ENCODE measurements at regions not wholly inside any gene's neighbourhood (a gene's known extent, or its start where the extent isn't known, plus 50 kb on each side); places are given as distances from the start of the nearest gene placed in this dataset.
"Not testable (repeated sequence)": the region's sequence is repeated elsewhere in the genome, so short reads cannot be mapped to it uniquely, and the experiment has no call there.

DNA sequence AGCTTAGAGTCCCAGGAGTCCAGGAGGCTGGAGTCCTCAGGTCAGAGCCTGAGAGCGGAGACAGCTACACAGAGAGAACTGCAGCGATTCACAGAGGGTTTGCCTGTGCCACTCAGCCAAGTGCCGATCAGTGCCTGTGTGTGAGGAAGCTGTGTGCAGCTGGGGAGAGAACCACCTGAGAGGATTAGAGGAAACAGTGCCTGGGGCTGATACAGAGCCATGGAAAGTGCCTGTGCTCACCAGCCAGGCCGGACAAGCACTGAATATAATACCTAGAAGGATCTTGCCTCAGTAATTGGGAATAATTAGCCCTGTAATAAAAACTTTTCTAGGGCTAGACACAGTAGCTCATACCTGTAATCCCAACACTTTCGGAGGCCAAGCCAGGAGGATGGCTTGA, 134.7 kb downstream of the ARHGAP11B start:
- not testable (repeated sequence) for DNase-seq (ENCODE audit: low read depth in 2 of 2)

DNA sequence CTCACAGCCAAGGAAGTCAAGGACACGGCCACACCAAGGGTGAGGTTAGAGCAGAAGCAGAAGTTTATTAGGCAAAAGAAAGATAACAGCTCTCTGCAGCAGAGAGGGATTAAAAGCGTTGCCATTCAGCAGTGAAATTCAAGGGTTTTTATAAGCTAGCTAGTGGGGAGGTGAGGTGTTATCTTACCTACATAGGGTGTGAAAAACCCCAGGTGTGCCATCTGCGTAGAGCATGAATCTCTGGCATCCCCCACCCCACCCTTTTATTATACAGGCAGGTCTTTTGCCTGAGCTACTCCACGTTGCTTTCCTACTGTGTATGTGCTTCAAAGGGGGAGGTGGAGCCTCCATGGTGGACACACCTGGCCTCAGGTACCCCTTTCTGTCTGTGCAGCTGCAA, 135.4 kb downstream of the ARHGAP11B start:
- DNase-seq (ENCODE audit: low read depth in 2 of 2): not testable (repeated sequence)

DNA sequence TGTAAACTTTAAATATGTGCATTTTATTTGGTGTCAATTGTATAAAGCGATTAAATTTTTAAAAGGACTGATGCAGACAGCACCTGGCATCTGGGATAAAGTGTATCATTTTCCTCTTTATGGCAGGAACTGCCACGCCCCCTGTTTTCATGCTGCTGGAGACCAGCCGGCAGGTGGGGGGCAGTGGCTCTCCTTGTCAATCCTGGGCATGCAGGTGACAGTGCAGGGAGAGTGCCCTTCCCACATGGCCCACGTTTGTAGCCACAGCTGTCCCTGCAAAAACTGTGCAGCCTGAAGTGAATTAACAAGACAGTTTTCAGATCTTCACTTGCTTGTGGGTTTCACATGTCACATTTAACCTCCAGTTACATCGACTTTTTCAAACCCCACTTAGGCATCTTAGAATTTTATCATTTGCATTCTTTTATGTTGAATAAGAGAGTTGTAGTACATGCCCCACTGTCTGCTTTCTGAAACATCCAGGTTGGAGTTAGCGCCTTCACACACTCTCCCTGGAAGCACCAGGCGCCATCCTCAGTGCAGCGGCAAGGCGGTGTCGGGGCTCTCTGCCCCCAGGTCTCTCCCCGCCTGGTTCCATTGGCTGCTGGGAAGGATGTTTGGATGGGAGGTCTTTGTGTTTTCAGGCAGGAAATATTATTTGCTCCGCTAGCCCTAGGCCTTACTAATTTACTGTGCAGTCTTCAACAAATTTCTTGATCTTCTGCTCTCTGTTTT, 134.2 kb upstream of the FAN1 start:
- DNase-seq (ENCODE audit: low read depth in 2 of 2): not testable (repeated sequence)

DNA sequence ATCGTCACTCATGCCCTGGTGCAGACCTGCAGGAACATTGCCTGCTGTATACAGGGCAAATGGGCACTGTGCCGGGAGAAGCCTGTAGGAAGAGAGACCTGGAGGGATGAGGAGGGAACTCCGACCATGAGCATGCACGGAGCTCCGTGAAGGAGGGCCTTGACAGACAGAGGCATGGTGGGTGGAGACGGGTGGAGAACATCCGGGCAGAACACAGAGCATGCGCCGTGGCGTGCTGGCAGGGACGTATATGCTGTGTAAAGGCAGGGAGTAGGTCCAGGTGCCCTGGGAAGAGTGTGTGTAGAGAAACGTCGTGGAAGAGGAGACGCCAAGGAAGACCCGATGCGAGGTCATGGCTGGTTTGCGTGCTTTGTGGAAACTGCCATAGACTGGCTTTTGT, 133.0 kb upstream of the FAN1 start:
- no peak for DNase-seq (ENCODE audit: low read depth in 2 of 2)

DNA sequence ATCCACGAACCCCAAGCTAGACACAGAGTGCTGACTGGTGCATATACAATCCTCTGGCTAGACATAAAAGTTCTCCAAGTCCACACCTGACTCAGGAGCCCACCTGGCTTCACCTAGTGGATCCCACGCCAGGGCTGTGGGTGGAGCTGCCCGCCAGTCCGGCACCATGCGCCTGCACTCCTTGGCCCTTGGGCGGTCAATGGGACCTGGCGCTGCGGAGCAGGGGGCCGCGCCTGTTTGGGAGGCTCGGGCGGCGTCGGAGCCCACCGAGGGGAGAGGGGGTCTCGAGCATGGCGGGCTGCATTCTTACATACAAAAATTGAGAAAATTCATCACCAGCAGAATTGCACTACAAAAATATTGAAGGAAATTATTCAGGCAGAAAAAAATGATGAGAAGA, 120.7 kb upstream of the FAN1 start:
- no peak for DNase-seq (ENCODE audit: low read depth in 2 of 2)

DNA sequence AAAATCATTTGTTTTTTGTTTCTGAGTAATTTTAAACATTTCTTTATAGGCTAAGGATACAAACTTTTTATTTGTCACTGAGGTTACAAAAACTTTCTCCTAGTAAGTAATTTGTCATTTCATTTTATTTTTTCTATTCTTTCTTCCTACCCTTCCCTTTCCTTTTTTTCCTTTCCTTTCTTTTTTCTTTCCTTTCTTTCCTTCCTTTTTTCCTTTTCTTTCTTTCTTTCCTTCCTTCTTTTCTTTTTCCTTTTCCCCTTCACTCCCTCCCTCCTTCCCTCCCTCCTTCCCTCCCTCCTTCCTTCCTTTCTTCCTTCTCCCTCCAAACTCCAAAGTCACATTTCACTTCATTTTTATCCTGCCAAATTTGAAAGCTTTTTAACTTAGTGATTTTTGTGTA, 115.1 kb upstream of the FAN1 start:
- DNase-seq (ENCODE audit: low read depth in 2 of 2): no peak

DNA sequence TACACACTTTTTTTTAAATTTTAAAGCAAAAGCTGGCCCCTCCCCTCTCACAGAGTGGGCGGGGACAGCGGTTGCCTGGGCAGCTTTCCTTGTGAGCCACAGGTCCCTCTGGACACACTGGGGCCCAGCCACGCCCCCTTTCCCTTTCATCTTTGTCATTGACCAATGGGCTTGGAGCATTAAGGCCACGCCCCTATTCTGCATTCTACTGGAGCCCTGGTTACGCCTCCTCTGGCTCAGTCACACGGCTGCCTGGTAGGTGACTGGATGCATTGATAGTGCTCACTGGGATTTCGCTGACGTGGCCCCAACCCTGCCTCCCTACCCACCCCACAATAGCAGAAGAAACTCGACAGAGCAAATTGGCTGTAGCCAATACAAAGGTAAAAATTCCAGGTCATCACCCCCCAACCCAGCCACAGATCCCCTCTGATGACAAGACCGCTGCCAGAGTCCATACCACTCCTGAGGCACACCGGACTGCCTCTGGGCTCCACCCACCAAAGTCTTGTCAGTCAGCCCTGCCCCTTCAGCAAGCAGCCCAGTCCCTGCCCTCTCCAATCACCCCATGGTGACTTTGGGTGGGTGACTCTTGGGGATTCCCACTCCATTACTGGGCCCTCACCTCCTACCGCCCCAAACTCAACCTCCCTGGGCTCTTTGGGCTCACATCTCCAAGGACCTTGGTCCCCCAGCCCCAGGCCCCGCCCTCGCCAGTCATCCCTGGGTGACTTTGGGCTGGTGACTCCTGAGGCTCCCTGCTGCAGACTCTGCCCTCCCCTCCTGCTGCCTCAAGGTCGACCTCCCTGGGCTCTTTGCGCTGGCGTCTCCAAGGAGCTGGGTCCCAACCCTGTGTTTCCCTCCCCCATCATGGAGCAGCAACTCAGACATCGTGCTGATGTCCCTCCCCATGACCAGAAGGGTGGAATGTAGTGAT, 112.2 kb upstream of the FAN1 start:
- DNase-seq (ENCODE audit: low read depth in 2 of 2): no peak

DNA sequence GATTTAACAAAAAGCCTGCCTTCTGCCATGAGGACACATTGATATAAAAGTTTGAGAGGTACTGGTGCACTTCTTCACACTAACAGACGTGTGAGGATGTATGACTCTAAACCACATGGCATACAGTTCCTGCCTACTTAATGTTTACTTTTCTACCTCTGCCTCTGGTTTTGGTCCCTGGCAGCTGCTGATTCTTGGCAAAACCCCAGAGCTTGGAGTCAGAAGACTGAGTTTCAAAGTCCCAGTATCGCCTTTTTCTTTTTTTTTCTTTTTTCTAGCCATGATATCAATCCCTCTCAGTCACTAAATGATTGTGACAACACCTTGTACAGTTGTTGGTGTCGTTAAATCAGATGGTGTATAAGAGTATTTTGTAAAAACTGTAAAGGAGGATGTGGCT, 110.9 kb upstream of the FAN1 start:
- not testable (repeated sequence) for DNase-seq (ENCODE audit: low read depth in 2 of 2)

DNA sequence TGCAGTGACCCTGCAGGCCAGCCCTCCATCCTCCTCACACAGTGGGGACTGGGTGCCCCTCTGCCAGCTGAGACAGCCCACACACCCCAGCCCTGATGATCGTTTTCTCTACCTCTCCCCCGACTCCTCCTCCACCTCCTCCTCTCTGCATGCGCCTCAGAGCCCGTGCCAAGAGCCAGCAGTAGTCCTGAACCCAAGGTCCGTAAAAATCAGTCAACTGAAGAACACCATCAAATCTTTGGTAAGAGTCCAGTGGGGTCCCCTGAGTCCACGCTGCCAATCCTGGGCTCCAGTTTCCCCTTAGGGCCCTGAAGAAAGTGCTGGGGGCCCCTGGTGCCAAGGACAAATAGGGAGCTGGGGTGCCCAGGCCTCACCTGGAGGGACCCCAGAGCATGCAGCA, 109.3 kb upstream of the FAN1 start:
- no peak for DNase-seq (ENCODE audit: low read depth in 2 of 2)

DNA sequence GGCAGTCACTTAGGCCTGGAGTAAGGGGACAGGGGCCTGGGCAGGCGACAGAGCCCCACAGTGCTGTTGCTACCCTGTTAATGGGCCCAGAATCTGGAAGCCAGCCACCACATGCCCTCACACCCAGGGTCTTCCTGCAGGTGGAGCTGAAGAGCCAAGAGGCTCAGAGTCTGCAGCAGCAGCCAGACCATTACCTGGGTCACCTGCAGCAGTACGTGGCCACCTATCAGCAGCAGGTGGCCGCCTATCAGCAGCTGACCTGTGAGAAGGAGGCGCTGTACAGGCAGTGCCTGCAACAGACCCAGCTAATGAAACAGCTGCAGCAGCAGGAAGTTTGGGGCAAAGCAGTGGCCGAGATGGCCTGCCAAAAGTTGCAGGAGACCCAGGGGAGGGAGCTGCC, 104.2 kb upstream of the FAN1 start:
- not testable (repeated sequence) for DNase-seq (ENCODE audit: low read depth in 2 of 2)

DNA sequence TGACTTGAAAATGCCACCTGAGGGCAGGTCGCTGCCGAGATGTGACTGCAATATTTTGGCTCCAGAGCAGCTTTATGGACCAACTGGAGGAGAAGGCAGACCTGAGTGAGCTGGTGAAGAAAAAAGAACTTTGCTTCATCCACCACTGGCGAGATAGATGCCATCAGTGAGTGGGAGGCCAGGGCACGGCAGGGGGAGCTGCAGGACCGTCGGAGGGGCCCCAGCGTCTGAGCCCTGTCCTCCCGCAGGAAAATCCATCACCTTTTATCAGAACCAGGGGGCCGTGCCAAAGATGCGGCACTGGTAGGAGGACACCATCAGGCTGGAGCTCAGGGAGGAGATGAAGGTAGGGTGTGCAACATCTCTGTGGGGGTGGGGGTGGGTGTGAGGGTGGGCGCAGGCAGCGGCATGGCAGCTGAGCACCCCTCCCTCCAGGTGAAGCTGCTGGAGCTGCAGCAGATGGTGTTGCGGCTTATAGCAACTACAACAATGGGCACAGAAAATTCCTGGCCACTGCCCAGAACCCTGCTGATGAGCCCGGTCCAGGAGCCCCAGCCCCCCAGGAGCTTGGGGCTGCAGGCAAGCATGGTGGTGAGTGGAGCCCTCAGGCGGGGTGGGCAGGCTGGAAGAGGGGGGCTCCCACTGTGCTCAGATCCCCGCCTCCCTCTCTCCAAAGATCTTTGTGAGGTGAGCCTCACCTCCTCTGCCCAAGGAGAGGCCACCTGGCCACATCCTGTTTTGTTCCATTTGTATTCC, 102.4 kb upstream of the FAN1 start:
- DNase-seq (ENCODE audit: low read depth in 2 of 2): not testable (repeated sequence)

DNA sequence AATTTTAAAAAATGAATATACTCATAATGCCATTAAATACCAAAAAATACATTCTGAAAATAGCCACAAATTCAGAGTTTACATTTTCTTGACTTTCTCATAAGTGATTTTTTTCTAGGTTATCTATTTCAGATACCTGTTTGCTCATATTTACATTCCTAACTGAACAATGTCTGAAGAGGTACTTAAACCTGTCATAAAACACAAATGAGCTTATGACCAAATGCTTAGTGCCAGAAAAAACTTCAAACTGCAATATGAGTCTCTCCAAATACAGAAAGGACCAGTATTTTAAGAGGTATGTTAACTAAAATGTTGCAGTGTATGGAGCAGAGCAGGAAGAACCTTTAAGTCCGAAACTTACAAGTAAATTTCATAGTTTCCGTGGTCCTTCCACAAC, 101.7 kb upstream of the FAN1 start:
- DNase-seq (ENCODE audit: low read depth in 2 of 2): not testable (repeated sequence)

DNA sequence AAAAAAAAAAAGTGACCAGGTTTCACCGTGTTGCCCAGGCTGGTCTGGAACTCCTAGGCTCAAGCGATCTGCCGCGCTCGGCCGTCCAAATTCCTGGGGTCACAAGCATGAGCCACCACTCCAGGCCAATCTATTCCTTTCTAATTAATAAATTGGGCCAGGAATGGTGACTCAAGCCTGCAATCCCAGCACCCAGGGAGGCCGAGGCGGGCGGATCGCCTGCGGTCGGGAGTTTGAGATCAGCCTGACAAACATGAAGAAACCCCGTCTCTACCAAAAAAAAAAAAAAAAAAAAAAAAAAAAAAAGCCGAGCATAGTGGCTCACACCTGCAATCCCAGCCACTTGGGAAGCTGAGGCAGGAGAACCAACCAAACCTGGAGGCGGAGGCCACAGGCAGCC, 100.0 kb upstream of the FAN1 start:
- not testable (repeated sequence) for DNase-seq (ENCODE audit: low read depth in 2 of 2)

DNA sequence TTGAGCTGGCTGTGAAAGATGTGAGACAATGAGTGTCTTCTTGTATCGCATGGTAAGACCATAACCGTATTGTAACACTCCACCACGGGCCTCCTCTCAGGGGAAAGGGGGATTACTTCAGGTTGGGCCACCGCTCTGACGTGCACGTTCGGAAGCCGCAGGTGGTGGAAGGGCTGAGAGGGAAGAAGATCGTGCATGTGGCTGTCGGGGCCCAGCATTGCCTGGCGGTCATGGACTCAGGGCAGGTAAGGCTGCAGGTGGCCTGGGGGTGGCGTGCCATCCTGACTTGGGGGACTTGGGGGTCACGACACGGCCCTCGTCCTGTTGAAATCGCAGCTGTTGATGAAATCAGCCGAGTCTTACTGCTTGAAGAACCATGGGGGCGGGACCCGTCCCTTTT, 87.3 kb upstream of the FAN1 start:
- no peak for DNase-seq (ENCODE audit: low read depth in 2 of 2)

DNA sequence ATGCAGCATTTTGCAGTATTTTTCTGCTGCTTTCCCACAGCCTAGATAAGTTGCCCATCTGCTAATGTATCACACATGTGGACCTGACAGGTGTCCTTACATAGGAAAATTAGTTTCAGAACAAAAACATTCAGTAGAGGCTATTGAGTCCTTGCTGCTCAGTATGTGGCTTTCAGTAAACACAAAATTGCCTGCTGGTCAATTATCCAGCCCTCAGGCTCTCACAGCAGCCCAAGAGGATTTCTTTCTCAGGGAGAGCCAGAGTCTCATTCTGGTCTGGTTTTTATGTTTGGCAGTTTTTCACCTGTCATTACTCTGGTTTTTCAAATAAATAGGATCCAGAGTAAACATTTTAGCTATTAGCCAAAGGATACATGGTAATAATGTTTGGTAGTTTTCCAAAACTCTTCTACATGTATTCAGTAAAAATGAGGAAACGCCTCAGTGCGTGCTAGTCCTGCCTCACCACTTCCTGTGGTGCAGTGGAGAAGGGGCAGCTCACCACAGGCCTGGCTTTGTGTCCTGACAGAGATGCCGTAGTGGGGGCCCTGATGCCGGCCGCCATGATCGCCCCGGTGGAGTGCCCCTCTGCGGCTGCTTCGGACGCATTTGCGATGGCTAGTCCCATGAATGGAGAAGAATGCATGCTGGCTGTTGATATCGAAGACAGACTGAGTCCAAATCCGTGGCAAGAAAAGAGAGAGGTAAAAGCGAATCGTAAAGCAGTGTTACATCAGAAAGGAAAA, 80.5 kb upstream of the FAN1 start:
- peak; percentile 15 to 20 for DNase-seq (ENCODE audit: low read depth in 2 of 2)

DNA sequence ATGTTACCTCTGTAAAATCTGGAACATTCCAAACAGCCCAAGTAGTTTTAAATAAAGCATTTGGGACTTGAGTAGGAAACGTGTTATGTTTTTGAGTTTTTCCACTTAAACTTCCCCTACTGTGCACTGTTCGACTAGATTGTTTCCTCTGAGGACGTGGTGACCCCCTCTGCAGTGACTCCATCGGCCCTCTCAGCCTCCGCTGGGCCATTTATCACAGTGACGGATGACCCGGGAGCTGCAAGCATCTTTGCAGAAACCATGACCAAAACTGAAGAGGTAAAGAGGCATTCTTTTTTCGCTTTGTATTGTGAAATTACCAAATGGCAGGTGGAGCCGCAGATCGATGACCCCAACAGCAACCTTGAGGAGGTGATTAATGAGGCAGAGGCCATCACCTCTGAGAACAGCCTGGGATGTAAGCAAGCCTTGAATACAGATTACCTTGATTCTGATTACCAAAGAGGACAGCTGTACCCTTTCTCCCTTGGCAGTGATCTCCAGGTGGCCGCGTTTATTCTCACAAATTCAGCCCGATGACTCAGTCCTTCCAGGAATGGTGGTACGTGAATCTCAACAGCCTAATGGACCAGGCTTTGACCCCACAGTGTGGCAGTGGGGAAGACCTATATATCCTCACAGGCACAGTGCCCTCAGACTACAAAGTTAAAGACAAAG, 79.1 kb upstream of the FAN1 start:
- no peak for DNase-seq (ENCODE audit: low read depth in 2 of 2)

DNA sequence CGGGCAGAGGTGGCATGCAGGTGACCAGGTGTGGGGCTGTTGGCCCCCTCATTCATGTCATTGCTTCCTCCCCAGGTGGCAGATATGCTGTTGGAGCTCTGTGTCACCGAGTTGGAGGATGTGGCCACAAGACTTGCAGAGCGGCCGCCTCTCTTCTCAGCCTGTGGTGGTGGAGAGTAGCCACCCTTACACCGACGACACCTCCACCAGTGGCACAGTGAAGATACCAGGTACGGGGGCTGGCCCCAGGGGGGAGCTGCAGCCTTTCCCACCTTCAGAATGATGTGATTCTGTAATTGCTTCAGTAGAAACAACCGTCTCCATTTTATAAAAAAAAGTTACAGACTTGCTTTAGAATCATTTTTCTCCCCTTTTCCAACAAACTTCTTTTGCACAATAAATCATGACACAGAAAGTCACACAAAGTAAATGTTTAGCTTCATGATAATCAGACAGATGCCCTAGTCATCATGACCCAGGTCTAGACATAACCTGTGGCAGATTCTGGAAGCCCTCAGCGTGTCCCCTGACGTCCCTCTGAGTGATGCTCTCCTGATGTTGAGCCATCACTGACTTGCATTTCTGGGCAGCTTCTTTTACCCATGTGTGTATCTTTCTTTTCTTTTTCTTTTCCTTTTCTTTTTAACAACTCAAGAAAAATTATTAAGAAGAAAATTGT, 76.0 kb upstream of the FAN1 start:
- DNase-seq (ENCODE audit: low read depth in 2 of 2): no peak

DNA sequence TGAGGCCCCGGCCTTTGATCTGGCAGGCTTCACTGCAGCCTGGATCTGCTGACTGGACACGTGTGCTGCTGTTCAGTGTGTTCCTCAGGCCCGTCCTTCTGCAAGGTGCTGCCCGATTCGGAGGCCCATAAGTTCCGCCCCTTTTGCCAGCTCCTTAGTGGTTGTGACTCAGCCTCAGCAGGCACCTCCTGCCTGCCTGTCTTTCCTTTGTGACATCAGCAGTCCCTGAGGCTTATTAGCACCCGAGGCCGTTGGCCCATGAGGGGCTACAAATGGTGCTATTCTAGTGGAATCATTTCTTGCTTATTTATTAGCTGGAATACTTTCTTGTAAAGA, 75.4 kb upstream of the FAN1 start:
- not testable (repeated sequence) for DNase-seq (ENCODE audit: low read depth in 2 of 2)

DNA sequence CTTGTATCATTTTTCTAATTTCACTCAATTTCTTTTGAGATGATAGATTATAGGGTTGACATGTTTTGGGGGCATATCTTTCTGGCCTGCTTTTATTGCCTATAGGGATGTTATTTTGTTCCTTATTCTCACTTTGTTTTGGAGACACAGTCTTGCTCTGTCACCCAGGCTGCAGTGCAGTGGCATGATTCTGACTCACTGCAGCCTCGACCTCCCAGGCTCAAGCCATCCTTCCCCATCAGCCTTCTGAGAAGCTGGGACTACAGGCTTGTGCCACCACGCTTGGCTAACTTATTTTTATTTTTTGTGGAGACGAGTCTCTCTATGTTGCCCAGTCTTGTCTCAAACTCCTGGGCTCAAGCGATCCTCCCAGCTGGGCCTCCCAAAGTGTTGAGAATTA, 72.8 kb upstream of the FAN1 start:
- DNase-seq (ENCODE audit: low read depth in 2 of 2): no peak

DNA sequence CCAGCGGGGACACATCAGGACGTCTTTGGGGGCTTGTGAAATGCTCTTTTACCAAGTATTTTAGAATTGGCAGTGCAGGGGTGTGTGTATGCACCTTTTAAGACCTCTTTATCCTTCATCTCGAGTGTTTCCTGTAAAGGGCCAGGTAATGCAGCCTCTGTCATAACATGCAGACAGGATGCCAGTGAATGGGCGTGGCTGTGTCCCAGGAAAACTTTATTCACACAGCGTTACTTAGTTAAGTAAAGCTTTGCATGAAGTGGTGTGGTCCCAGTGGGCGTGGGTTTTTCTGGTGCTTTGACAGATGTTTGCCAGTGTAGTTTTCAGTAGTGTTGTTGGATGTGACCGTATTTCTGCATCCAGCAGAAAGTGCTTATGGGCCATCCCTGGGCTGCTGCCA, 70.3 kb upstream of the FAN1 start:
- not testable (repeated sequence) for DNase-seq (ENCODE audit: low read depth in 2 of 2)

DNA sequence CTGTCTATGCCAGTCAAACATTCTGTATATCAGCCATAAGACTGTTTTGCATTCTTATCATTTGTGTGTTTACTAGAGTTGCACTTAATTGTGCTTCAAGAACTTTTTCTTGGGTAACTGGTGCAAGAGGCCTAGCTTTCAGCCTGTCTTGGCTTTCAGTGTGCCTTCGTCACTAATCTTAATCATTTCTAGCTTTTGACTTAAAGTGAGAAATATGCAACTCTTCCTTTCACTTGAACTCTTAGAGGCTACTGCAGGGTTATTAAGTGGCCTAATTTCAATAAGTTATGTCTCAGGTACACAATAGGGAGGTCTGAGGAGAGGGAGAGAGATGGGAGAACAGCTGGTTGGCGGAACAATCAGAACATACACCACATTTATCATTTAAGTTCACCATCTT, 62.1 kb upstream of the FAN1 start:
- not testable (repeated sequence) for DNase-seq (ENCODE audit: low read depth in 2 of 2)

Measured in stimulated activated CD4-positive, alpha-beta T cell treated with anti-CD3 and anti-CD28 coated beads, Interleukin-12 subunit alpha, Interleukin-12 subunit beta, amount 100 ng/mL, for 24 hours (primary cell).